ENCODE measurements at regions not wholly inside any gene's neighbourhood (a gene's known extent, or its start where the extent isn't known, plus 50 kb on each side); places are given as distances from the start of the nearest gene placed in this dataset.

DNA sequence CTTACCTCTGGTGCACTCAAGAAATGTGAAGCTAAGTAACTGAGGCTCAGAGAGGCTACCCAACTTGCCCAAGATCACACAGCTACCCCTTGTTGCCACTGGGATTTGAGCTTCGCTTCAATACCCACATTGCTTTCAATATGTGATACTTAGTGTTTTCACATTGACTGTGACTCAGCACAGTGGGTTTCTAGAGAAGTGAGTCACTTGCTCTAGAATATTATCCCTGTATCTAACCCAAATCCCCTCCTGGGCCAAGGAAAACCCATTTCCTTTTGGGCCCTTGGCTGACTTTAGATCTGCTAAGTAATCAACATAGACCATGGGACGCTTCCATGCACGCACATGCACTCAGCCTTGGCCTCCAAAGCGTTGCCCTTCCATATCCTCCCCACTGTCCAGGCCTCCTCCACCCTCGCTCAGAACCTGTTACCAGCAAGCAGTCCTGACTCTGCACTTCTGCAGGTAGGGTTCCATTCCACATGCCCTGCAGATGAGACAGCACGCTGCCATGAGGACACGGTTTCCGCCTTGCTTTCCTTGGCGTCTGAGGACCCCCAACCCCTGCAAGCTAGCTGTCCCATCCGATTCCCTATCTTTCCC is 87.7 kb upstream of the CHST15 start:
- Histone ChIP-seq H3K9ac (ENCODE audit: extremely low read depth, low read length, poor library complexity, severe bottlenecking) (no peak overlapping the region), H3K4me1 (ENCODE audit: control insufficient read depth, insufficient read depth, low read length) (no peaks in the 10 kb centered on the region), H3K9me3 (ENCODE audit: control insufficient read depth, low read length) (no peaks in the 10 kb centered on the region), H3K27me3 (ENCODE audit: control insufficient read depth, insufficient read depth, low read length, poor library complexity, severe bottlenecking) (no peaks in the 10 kb centered on the region), H3K27ac (ENCODE audit: low read depth, low read length) (no peak overlapping the region), H3K4me3 (ENCODE audit: low read length) (no peak overlapping the region), H3K36me3 (ENCODE audit: control insufficient read depth, insufficient read depth, low read length) (no peaks in the 10 kb centered on the region)
- no peak for DNase-seq
- H3K36me3 Mint-ChIP-seq (ENCODE audit: low read depth), result no peaks in the 10 kb centered on the region
- H3K9me3 Mint-ChIP-seq, result no peaks in the 10 kb centered on the region
- WGBS, 2 experiments (ENCODE audit: insufficient coverage in 1 of 2, insufficient read length in 1 of 2), result 93 to 97% methylated on average over 5 to 10 of the region's 10 CpGs
- no peaks in the 10 kb centered on the region for H3K27me3 Mint-ChIP-seq (ENCODE audit: insufficient read depth)
- TF ChIP-seq, protein P1, sequence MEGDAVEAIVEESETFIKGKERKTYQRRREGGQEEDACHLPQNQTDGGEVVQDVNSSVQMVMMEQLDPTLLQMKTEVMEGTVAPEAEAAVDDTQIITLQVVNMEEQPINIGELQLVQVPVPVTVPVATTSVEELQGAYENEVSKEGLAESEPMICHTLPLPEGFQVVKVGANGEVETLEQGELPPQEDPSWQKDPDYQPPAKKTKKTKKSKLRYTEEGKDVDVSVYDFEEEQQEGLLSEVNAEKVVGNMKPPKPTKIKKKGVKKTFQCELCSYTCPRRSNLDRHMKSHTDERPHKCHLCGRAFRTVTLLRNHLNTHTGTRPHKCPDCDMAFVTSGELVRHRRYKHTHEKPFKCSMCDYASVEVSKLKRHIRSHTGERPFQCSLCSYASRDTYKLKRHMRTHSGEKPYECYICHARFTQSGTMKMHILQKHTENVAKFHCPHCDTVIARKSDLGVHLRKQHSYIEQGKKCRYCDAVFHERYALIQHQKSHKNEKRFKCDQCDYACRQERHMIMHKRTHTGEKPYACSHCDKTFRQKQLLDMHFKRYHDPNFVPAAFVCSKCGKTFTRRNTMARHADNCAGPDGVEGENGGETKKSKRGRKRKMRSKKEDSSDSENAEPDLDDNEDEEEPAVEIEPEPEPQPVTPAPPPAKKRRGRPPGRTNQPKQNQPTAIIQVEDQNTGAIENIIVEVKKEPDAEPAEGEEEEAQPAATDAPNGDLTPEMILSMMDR (conservative IDR thresholded peaks at IDR 0.05), result no peak
- H3K27ac Mint-ChIP-seq, result no peak overlapping the region
- no peak overlapping the region for H3K4me3 Mint-ChIP-seq
- no peaks in the 10 kb centered on the region for H3K4me1 Mint-ChIP-seq

DNA sequence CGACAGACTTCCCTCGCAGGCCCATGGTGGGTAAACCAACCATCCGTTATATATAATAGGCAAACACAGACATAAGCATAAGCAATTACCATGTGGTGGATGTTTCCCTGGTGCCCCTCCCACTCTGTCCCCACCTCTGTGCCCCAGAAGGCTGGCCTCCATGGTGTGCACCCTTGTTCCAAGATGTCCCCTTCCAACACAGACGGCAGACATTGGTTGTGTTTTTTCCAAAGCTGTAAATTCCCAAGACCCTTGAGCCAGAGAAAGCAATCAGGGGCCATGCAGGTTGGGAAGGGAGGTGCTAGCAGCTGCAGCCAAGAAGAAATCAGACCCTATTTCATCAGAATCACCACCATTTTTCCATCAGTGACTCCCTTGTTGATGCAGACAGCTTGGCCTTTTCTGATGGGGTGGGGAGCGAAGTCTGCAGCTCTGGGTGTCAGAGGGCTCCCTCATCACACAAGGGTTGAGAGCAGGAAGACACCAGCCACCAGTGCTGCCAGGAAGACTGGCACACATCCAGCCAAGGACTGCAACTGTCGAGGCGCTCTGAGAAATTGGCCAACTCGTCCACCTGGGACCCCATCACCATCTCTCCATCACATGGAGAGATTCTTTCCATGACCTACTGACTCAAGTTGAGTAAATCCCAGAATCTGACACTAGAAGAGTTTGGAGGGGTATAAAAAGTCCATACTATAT is 86.8 kb upstream of the CHST15 start:
- Histone ChIP-seq H3K36me3 (ENCODE audit: control insufficient read depth, insufficient read depth, low read length) (no peaks in the 10 kb centered on the region), H3K9me3 (ENCODE audit: control insufficient read depth, low read length) (no peaks in the 10 kb centered on the region), H3K9ac (ENCODE audit: extremely low read depth, low read length, poor library complexity, severe bottlenecking) (no peak overlapping the region), H3K27ac (ENCODE audit: low read depth, low read length) (no peak overlapping the region), H3K4me1 (ENCODE audit: control insufficient read depth, insufficient read depth, low read length) (no peaks in the 10 kb centered on the region), H3K27me3 (ENCODE audit: control insufficient read depth, insufficient read depth, low read length, poor library complexity, severe bottlenecking) (no peaks in the 10 kb centered on the region), H3K4me3 (ENCODE audit: low read length) (no peak overlapping the region)
- Mint-ChIP-seq H3K36me3 (ENCODE audit: low read depth) (no peaks in the 10 kb centered on the region), H3K9me3 (no peaks in the 10 kb centered on the region), H3K27ac (no peak overlapping the region), H3K4me1 (no peaks in the 10 kb centered on the region), H3K27me3 (ENCODE audit: insufficient read depth) (no peaks in the 10 kb centered on the region), H3K4me3 (no peak overlapping the region)
- TF ChIP-seq, protein P1 (conservative IDR thresholded peaks at IDR 0.05), result no peak
- DNase-seq, result no peak
- 74 to 83% methylated on average over 6 to 8 of the region's 8 CpGs for WGBS, 2 experiments (ENCODE audit: insufficient coverage in 1 of 2, insufficient read length in 1 of 2)

DNA sequence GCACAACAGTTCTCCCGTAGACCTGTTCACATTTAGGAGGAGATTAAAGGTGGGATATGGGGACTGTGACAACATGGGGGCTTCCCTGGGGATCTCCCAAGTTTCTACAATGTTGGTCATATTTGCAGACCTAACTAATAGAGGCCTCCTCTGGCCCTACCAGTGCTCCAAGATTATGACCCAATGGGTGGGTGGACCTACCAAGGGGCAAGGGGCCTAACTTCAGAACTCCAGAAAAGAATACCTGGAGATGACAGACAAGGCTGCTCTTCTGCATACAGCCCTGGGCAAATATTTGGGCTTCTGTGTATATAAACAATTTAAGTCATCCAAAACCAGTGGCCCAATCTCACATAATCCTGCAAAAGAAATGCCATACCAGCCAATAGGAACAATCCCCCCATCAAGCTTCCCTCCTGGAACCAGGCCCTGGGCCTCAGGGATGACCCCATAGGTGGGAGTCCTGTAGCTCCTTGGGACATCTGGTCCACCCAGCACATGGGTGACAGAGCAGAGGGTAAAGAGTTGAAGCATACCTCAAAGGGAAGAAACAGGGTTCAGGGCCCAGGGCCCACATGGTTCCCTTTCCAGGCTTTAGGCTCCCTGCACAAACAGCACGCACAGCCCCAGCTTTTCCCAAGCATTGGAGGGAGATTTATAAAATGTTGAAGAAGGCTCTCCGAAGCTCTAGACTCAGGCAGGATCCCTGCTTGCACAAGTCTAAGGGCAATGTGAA is 86.1 kb upstream of the CHST15 start:
- 92 to 100% methylated on average over 2 to 3 of the region's 3 CpGs for WGBS, 2 experiments (ENCODE audit: insufficient coverage in 1 of 2, insufficient read length in 1 of 2)
- Mint-ChIP-seq H3K9me3 (no peaks in the 10 kb centered on the region), H3K4me3 (no peak overlapping the region), H3K27me3 (ENCODE audit: insufficient read depth) (no peaks in the 10 kb centered on the region), H3K36me3 (ENCODE audit: low read depth) (no peaks in the 10 kb centered on the region), H3K27ac (no peak overlapping the region), H3K4me1 (no peaks in the 10 kb centered on the region)
- no peaks in the 10 kb centered on the region for H3K4me1 ChIP-seq (ENCODE audit: control insufficient read depth, insufficient read depth, low read length)
- no peak overlapping the region for H3K27ac ChIP-seq (ENCODE audit: low read depth, low read length)
- no peaks in the 10 kb centered on the region for H3K9me3 ChIP-seq (ENCODE audit: control insufficient read depth, low read length)
- TF ChIP-seq, protein P1 (conservative IDR thresholded peaks at IDR 0.05), result no peak
- H3K36me3 ChIP-seq (ENCODE audit: control insufficient read depth, insufficient read depth, low read length), result no peaks in the 10 kb centered on the region
- H3K27me3 ChIP-seq (ENCODE audit: control insufficient read depth, insufficient read depth, low read length, poor library complexity, severe bottlenecking), result no peaks in the 10 kb centered on the region
- H3K4me3 ChIP-seq (ENCODE audit: low read length), result no peak overlapping the region
- no peak for DNase-seq
- no peak overlapping the region for H3K9ac ChIP-seq (ENCODE audit: extremely low read depth, low read length, poor library complexity, severe bottlenecking)
